PC-9 (cell line): ENCODE measurements at regions not wholly inside any gene's neighbourhood (a gene's known extent, or its start where the extent isn't known, plus 50 kb on each side); places are given as distances from the start of the nearest gene placed in this dataset.
"Not testable (repeated sequence)": the region's sequence is repeated elsewhere in the genome, so short reads cannot be mapped to it uniquely, and the experiment has no call there.

Experiments used
- BruUV-seq: library from RNA; stranded (reverse); fragments of 400-500 nt; replicated peaks from 2 replicates; lab custom pipeline; 2021; lab: Mats Ljungman, UMichigan
- CTCF ChIA-PET: fragments of 300-600 bp; sonication (Branson Sonifier 250); formaldehyde crosslinking; loops from one replicate; lab custom pipeline; 2022; ENCODE audit warnings: antibody characterized with exemption; lab: Charles Lee
- POLR2A ChIA-PET: fragments of 300-600 bp; sonication (Branson Sonifier 250); formaldehyde crosslinking; loops from one replicate; lab custom pipeline; 2022; ENCODE audit warnings: antibody characterized with exemption; ENCODE audit not compliant: unreplicated experiment; lab: Charles Lee
- DNase-seq, 2 experiments: peaks; one replicate each; pipeline versions ENCODE4 v3.0.0 to v3.0.0-alpha.2; 2015 to 2022; ENCODE audit warnings: mixed read lengths in 1 of 2
- H2AFZ ChIP-seq: fragments of 200-600 bp; sonication (generic); 2 replicates; pipeline ENCODE4 v1.8.1; 2017; ENCODE audit warnings: antibody characterized with exemption
- H3F3A ChIP-seq: fragments of 200-600 bp; sonication (generic); 2 replicates; pipeline ENCODE4 v1.8.1; 2017; ENCODE audit warnings: antibody characterized with exemption, mild to moderate bottlenecking, low read depth; ENCODE audit not compliant: insufficient read depth
- H3K27ac ChIP-seq: fragments of 200-600 bp; sonication (generic); 2 replicates; pipeline ENCODE4 v1.6.1; 2016; ENCODE audit warnings: mixed run types
- H3K27me3 ChIP-seq: fragments of 200-600 bp; sonication (generic); 2 replicates; pipeline ENCODE4 v1.6.1; 2016; ENCODE audit warnings: low read depth, mixed run types; ENCODE audit not compliant: insufficient read depth
- H3K36me3 ChIP-seq: fragments of 200-600 bp; sonication (generic); 2 replicates; pipeline ENCODE4 v1.6.1; 2016; ENCODE audit warnings: low read depth, mixed run types
- H3K4me1 ChIP-seq: fragments of 200-600 bp; sonication (generic); replicated peaks from 2 replicates; pipeline ENCODE4 v1.6.1; 2016; ENCODE audit warnings: mixed run types; ENCODE audit not compliant: insufficient read depth
- H3K4me2 ChIP-seq: fragments of 200-600 bp; sonication (generic); 2 replicates; pipeline ENCODE4 v1.6.1; 2017; ENCODE audit warnings: mixed run types
- H3K4me3 ChIP-seq: fragments of 200-600 bp; sonication (generic); 2 replicates; pipeline ENCODE4 v1.6.1; 2016; ENCODE audit warnings: mixed run types
- H3K79me2 ChIP-seq: fragments of 200-600 bp; sonication (generic); 2 replicates; pipeline ENCODE4 v1.6.1; 2017; ENCODE audit warnings: low read depth, mixed run types
- H3K9me2 ChIP-seq: fragments of 200-600 bp; sonication (generic); 2 replicates; pipeline ENCODE4 v1.8.1; 2017; ENCODE audit warnings: mild to moderate bottlenecking; ENCODE audit not compliant: insufficient read depth
- H3K9me3 ChIP-seq: fragments of 200-600 bp; sonication (generic); 2 replicates; pipeline ENCODE4 v1.8.1; 2016; ENCODE audit warnings: low read depth; ENCODE audit not compliant: insufficient read depth
- H4K20me1 ChIP-seq: fragments of 200-600 bp; sonication (generic); 2 replicates; pipeline ENCODE4 v1.8.1; 2017; ENCODE audit not compliant: insufficient read depth
- EZH2 ChIP-seq: fragments of 200-600 bp; sonication (generic); IDR thresholded peaks from 2 replicates; pipeline ENCODE4 v1.8.0; 2017; ENCODE audit warnings: antibody characterized with exemption, low read depth
- intact Hi-C: fragments of 100-400 bp; cut with micrococcal nuclease; formaldehyde crosslinking; loops from one replicate; pipeline ENCODE4 v1.10.0; 2022; ENCODE audit not compliant: unreplicated experiment
- TF ChIP-seq, protein P1 (sequence below): fragments of 200-600 bp; sonication (generic); conservative IDR thresholded peaks from 2 replicates; pipeline ENCODE4 v1.6.1; 2017; ENCODE audit warnings: mixed run types, antibody characterized with exemption, mild to moderate bottlenecking, moderate library complexity

DNA sequence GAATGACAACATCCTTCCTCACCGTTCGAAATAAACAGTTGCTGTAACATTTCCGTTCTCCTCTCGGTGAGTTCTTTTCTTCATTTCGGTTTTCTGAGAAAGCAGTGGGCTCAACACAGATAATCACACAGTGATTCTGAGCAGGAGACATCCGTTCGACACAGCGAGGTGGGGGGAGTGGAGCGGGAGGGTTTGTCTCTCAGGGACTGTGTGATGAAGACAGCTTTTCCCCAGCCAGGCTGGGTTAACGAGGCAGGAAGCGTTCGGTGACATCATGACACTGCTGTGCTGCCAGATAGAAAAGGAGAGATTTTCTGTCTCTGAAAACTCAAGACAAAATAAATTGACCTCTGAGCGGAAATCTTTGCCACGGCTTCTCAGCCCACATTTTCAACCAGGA lies 119.3 kb downstream of the CRLF2 start:
- H3F3A ChIP-seq, result no peaks in the 10 kb centered on the region
- POLR2A ChIA-PET, result no interaction called here
- no peak for DNase-seq
- no peaks in the 10 kb centered on the region for H3K9me2 ChIP-seq
- H3K27ac ChIP-seq, result no peak overlapping the region
- H3K9me3 ChIP-seq, result no peaks in the 10 kb centered on the region
- no peaks in the 10 kb centered on the region for H4K20me1 ChIP-seq
- BruUV-seq, result no TSS peak
- no peaks in the 10 kb centered on the region for H3K36me3 ChIP-seq
- H2AFZ ChIP-seq, result no peak overlapping the region
- H3K79me2 ChIP-seq, result no peaks in the 10 kb centered on the region
- CTCF ChIA-PET, result no interaction called here
- no peaks in the 10 kb centered on the region for H3K4me1 ChIP-seq
- TF ChIP-seq EZH2, result no peak
- TF ChIP-seq, protein P1, sequence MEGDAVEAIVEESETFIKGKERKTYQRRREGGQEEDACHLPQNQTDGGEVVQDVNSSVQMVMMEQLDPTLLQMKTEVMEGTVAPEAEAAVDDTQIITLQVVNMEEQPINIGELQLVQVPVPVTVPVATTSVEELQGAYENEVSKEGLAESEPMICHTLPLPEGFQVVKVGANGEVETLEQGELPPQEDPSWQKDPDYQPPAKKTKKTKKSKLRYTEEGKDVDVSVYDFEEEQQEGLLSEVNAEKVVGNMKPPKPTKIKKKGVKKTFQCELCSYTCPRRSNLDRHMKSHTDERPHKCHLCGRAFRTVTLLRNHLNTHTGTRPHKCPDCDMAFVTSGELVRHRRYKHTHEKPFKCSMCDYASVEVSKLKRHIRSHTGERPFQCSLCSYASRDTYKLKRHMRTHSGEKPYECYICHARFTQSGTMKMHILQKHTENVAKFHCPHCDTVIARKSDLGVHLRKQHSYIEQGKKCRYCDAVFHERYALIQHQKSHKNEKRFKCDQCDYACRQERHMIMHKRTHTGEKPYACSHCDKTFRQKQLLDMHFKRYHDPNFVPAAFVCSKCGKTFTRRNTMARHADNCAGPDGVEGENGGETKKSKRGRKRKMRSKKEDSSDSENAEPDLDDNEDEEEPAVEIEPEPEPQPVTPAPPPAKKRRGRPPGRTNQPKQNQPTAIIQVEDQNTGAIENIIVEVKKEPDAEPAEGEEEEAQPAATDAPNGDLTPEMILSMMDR, result no peak
- no peak overlapping the region for H3K4me2 ChIP-seq
- no peak overlapping the region for H3K4me3 ChIP-seq
- intact Hi-C loops, result no loop called here
- H3K27me3 ChIP-seq, result peaks cover 36% of the 10 kb centered on the region

DNA sequence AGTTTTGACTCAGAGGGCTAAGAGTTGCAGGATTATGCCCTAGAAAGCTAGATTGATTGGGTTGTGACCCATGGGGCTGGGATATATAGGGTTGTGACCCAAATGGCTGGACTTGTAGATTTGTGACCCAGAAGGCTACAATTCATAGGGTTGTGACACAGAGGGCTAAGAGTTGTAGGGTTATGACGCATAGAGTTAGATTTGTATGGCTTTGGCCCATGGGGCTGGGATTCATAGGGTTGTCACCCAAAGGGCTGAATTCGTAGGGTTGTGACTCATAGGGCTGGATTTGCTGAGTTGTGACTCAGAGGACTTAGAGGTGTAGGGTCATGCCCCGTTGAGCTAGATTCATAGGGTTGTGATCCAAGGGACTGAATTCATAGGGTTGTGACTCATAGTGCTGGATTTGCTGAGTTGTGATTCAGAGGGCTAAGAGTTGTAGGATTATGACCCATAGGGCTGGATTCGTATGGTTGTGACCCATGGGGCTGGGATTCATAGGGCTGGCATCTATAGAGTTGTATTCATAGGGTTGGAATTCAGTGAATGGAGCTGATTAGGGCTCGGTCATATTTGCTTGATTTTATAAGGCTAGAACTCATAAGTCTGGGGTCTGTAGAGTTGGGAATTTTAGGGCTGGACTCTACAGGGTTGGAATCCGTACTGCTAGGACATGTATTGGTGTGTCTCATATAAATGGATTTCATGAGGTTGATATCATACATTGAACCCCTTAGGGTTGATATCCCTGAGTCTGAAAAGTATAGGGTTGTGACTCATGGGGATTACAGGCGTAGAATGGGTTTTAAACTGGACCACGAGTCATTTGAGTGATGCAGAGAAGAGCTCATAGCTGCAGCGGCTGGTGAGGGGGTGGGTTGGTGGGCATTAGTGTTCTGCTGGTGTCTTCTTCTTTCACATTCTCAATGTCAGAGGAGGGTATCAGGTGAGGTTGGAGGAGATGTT lies 125.7 kb downstream of the CRLF2 start:
- no peaks in the 10 kb centered on the region for H3K4me1 ChIP-seq
- H3K9me2 ChIP-seq, result no peaks in the 10 kb centered on the region
- intact Hi-C loops, result no loop called here
- no peaks in the 10 kb centered on the region for H3K9me3 ChIP-seq
- POLR2A ChIA-PET, result no interaction called here
- 0 out of 2 replicates have a peak, but pooled peaks cover 6% of the 10 kb centered on the region for H3F3A ChIP-seq
- peak overlapping the region; percentile 53 for H3K27ac ChIP-seq
- no peaks in the 10 kb centered on the region for H3K36me3 ChIP-seq
- CTCF ChIA-PET, result no interaction called here
- no TSS peak for BruUV-seq
- no peaks in the 10 kb centered on the region for H3K79me2 ChIP-seq
- H4K20me1 ChIP-seq, result no peaks in the 10 kb centered on the region
- H2AFZ ChIP-seq, result no peak overlapping the region
- peak in 1 of 2 experiments; percentile 92 for DNase-seq
- H3K27me3 ChIP-seq, result peaks cover 32% of the 10 kb centered on the region
- TF ChIP-seq EZH2, result no peak
- no peak overlapping the region for H3K4me3 ChIP-seq
- no peak overlapping the region for H3K4me2 ChIP-seq

DNA sequence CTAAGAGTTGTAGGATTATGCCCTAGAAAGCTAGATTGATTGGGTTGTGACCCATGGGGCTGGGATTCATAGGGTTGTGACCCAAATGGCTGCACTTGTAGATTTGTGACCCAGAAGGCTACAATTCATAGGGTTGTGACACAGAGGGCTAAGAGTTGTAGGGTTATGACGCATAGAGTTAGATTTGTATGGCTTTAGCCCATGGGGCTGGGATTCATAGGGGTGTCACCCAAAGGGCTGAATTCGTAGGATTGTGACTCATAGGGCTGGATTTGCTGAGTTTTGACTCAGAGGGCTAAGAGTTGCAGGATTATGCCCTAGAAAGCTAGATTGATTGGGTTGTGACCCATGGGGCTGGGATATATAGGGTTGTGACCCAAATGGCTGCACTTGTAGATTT lies 126.6 kb downstream of the CRLF2 start:
- H4K20me1 ChIP-seq, H3K9me3 ChIP-seq, H3K36me3 ChIP-seq, POLR2A ChIA-PET, H3K4me1 ChIP-seq, H3K79me2 ChIP-seq, CTCF ChIA-PET, intact Hi-C loops, BruUV-seq, H3K27ac ChIP-seq, H3K9me2 ChIP-seq, H3F3A ChIP-seq, H3K4me3 ChIP-seq, H3K4me2 ChIP-seq, H2AFZ ChIP-seq: not testable (repeated sequence)
- DNase-seq, result peak in 1 of 2 experiments; percentile 58
- H3K27me3 ChIP-seq, result peaks cover 27% of the 10 kb centered on the region

DNA sequence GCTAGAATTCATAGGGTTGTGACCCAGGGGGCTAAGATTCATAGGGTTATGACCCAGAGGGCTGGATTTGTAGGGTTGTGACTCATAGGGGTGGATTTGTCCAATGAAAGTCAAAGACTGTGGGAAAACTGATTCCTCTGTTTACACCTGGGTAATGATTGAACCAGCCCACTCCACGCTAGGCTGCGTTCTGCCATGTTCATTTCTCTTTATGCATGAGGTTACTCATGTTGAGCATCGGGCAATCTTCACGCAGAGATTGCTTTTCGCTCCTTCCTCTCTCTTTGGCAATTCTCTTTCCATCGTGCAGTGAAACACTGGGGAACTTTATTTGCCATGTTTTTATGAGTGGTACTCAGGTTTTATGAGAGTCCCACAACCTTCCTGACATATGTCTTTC lies 127.8 kb downstream of the CRLF2 start:
- Histone ChIP-seq H3F3A (0 out of 2 replicates have a peak, but pooled peaks cover 6% of the 10 kb centered on the region), H3K4me3 (no peak overlapping the region), H3K4me1 (no peaks in the 10 kb centered on the region), H3K4me2 (no peak overlapping the region), H3K27me3 (peaks cover 25% of the 10 kb centered on the region), H3K36me3 (no peaks in the 10 kb centered on the region), H3K79me2 (no peaks in the 10 kb centered on the region), H3K9me2 (no peaks in the 10 kb centered on the region), H2AFZ (no peak overlapping the region), H3K27ac (no peak overlapping the region), H3K9me3 (no peaks in the 10 kb centered on the region), H4K20me1 (no peaks in the 10 kb centered on the region)
- no peak for TF ChIP-seq EZH2
- TF ChIP-seq, protein P1, result no peak
- no peak for DNase-seq
- intact Hi-C loops, result no loop called here
- POLR2A ChIA-PET, result no interaction called here
- no TSS peak for BruUV-seq
- CTCF ChIA-PET, result no interaction called here
